C1 segment of cervical spinal cord (tissue), 14 donors: ENCODE measurements at regions not wholly inside any gene's neighbourhood (a gene's known extent, or its start where the extent isn't known, plus 50 kb on each side); places are given as distances from the start of the nearest gene placed in this dataset.
"Not testable (repeated sequence)": the region's sequence is repeated elsewhere in the genome, so short reads cannot be mapped to it uniquely, and the experiment has no call there.

Experiments
- DNase-seq, 14 donors: peaks; one replicate each; lab custom pipeline; 2025; lab: John Stamatoyannopoulos, UW

DNA sequence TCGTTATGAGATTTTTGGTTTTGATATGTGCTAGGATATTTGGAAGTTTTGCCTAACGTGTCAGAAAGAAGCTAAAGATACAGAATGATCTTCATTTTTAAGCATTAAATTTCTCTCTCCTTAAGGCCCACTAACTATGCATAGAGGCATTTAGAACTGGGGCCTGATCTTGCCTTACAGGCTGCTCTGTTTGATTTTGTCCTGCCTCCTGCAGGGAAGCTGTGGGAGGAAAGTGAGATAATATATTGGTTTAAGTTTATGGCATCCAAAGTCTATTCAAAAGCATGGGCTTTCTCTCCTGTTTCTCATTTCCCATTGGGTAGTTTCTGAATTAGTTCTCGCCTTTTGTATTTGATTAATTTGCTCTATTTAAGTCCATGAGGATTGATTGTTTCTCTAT, 250.3 kb upstream of the FBXO33 start:
- DNase-seq = no peak

- DNase-seq = no peak
Measured at GRCh38 chr14:39681782-39682399, 249.7 kb upstream of the FBXO33 start.

DNA sequence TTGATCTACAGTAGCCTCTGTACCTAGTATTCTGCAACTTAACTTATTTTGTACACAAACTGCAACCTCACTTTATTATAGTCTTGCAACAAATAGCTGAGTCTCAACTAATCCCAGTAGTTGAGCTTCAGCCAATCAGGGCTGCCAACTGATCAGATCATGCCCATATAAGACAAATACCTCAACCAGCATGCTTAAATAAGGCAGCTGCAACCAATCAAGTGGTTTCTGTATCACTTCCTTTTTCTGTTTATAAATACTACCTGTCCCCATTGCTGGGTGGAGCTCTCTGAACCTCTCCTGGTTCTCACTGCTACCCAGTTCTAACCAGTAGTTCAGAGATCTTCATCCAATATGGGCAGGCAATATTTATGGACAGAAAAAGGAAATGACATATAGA, 248.5 kb upstream of the FBXO33 start:
- no peak for DNase-seq

- no peak for DNase-seq
Measured at GRCh38 chr14:39673734-39674133, 241.5 kb upstream of the FBXO33 start.

DNA sequence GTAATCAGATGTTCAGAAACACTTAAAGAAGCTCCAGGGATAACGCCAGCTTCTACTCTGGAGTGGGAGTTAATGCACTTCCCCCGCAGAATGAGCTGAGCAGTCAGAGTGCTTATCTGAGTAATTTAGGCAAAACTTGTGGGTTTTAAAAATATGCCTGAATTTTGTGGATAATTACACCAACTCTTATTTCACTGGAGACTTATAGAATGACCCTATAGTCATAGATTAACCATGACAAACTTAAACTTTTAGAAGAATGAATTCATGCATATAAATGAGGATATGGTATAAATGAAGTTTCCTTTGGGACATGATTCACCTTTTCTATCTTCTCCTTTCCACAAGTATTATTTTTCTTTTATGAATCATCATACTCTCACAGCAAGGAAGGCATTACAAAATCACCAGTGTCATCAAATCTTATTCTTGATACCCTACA, 241.1 kb upstream of the FBXO33 start:
- no peak for DNase-seq

DNA sequence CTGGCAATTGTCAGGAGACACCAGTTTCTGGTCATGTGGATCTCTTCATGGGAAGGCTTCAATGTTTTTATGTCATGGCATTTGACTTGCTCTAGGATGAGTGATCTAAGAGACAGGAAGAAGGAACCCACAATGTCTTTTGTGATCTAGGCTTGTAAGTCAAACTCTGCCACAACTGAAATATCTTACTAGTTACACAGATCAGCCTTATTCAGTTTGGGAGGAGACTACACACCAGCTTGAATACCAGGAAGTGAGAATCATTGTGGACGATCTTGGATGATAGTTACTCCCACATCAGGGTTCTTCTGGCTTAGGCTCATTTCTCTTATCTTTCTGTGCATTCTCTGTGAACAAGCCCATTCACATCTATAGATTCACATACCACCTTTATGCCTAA, 236.2 kb upstream of the FBXO33 start:
- no peak for DNase-seq

GRCh38 chr14:39666386-39666785, 234.2 kb upstream of the FBXO33 start:
- DNase-seq = no peak

- DNase-seq = no peak
Measured at GRCh38 chr14:39665075-39665475, 232.8 kb upstream of the FBXO33 start.

DNA sequence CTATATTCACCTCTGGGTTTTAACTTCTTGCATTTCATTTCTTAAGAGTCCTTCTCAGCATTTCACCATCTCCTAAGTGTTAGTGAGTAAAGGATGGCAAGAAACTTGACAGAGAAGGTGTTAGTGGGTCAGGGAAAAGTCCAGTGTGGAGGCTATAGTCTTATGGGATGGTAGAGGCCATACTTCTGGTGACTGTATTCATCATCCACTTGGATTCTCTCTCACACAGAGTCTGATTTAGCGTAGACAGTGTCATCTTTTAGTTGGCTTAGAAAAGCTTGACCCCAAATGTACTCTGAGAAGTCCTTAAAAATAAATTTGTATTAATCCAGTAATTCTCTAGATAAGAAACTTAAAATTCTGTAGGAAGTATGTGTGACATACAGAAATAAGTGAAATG, 232.4 kb upstream of the FBXO33 start:
- no peak for DNase-seq

DNA sequence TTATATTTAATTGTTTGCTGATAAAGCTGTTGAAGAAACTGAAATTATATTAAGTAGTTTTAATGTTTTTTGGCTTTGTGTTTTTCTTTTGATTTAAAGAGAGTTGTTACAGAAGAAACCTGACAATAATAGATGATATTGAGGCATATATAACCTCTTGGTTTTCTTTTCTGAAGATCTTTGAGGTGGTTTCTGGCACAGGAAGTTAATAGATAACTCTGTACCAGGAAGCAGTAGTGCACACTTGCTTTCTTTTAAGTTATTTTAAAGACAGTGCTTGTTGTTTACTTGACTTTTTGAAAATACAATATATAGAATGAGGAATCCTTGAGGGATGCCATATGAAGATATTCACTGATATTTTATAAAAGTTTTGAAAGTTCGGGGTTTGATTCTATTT, 209.0 kb upstream of the FBXO33 start:
- no peak for DNase-seq

DNA sequence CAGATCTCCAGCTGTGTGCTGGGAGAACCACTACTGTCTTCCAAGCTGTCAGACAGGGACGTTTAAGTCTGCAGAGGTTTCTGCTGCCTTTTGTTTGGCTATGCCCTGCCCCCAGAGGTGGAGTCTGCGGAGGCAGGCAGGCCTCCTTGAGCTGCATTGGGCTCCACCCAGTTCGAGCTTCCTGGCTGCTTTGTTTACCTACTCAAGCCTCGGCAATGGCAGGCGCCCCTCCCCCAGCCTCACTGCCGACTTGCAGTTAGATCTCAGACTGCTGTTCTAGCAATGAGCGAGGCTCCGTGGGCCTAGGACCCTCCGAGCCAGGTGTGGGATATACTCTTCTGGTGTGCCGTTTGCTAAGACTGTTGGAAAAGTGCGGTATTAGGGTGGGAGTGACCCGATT, 206.8 kb upstream of the FBXO33 start:
- not testable (repeated sequence) for DNase-seq

GRCh38 chr14:39628087-39628486, 195.9 kb upstream of the FBXO33 start:
- DNase-seq = no peak

GRCh38 chr14:39626589-39627576, 194.7 kb upstream of the FBXO33 start:
- DNase-seq = no peak

DNA sequence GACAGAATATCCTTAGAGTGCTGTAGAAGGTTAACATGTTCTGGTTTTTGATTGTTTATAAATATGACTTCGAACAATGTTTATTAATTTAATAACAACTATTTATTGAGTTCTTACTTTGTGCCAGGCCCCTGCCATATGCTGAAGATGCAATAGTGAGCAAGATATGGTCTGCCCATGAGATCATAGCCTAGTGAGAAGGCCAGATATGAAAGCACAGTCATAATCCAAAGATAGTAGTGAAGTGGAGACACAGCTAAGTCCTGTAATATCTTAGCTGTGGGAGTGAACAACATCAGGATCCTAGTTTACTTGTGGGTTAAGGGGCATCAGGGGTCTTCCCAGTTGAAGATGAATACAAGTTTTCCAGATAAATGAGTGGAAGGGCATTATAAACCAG, 189.4 kb upstream of the FBXO33 start:
- DNase-seq = no peak

GRCh38 chr14:39621223-39621622, 189.0 kb upstream of the FBXO33 start:
- DNase-seq = no peak

- DNase-seq = no peak
Measured at GRCh38 chr14:39617537-39617936, 185.3 kb upstream of the FBXO33 start.

- DNase-seq = no peak
Measured at GRCh38 chr14:39615352-39615751, 183.1 kb upstream of the FBXO33 start.

- DNase-seq = no peak
Measured at GRCh38 chr14:39614297-39614923, 182.2 kb upstream of the FBXO33 start.

DNA sequence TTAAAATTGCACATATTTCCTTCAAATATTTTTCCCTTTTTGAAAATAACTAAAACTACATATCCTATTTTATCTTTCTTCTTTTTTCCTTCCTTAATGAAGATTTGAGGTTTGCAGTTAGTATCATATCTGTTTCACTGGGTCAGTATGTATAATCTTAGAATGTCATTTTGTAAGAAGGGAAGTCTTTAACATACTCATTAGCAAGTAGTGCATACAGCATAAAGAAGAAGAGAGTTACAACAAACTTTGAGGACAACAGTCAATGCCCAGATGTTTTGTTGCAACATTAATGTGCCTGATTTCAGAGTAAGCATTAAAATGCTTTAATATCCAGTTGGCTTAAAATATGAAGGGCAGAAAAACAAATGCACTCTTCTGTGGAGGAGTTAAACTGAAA, 176.9 kb upstream of the FBXO33 start:
- DNase-seq = no peak

DNA sequence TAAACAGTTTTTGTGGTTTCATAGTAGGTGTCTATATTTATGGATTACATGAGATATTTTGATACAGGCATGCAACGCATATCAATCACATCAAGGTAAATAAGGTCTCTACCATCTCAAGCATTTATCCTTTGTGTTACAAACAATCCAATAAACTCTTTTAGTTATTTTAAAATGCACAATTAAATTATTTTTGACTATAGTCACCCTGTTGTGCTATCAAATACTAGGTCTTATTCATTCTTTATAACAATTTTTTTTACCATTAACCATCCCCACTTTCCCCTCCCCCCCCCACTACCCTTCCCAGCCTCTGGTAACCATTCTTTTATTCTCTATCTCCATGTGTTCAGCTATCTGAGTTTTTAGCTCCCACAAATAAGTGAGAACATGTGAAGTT, 175.7 kb upstream of the FBXO33 start:
- DNase-seq = no peak

DNA sequence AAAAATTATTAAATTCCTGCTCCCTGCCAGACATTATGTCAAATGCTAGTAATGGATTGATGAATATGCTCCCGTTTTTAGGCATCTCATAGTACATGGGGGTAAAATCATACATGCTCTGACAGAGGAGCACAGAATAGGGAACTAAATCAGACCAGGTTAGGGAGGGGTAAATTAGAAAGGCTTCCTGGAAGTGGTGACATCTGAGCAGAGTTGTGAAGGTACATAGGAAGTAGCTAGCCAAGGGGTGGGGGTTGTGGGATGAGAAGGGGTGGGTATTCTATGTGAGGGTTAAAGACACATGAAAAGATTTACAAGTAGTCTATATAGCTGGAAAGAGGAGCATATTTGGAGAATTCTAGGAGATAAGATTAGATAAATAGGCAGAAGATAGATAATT, 171.7 kb upstream of the FBXO33 start:
- DNase-seq = no peak

DNA sequence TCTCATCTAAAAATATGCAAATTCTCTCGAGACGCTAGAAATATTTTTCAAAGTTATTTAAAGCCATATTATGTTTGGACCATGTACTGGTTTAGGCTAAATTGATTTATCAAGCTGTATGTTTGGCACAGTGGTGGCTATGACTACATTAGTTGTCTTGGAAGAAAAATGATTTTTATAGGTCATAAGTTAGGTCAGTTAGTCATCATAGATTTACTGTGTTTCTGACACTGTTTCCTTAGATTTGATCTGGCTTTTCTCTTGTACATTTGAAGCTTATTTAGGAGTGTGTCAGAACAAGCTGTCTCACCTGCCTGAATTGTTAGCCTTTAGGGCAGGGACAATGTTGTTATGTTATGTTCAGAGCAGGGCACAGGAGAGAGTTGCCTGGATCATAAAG, 161.1 kb upstream of the FBXO33 start:
- no peak for DNase-seq
